GM18867 (cell line): ENCODE measurements at regions not wholly inside any gene's neighbourhood (a gene's known extent, or its start where the extent isn't known, plus 50 kb on each side); places are given as distances from the start of the nearest gene placed in this dataset.

Experiments used
- ATAC-seq: cut with Tn5 transposase; IDR thresholded peaks from one replicate; pipeline ENCODE4 v1.9.1; 2021; ENCODE audit warnings: mild to moderate bottlenecking, moderate library complexity; ENCODE audit not compliant: unreplicated experiment

GRCh38 chr3:19093084-19093483, 55.2 kb upstream of the KCNH8 start:
- ATAC-seq = no peak

- no peak for ATAC-seq
Observed at GRCh38 chr3:19077388-19077787, 70.9 kb upstream of the KCNH8 start.

- no peak for ATAC-seq
Observed at GRCh38 chr3:19075037-19075436, 73.3 kb upstream of the KCNH8 start.

- ATAC-seq = no peak
Observed at GRCh38 chr3:19074257-19074900, 73.9 kb upstream of the KCNH8 start.

GRCh38 chr3:19073341-19074105, 74.8 kb upstream of the KCNH8 start:
- no peak for ATAC-seq

- no peak for ATAC-seq
Observed at GRCh38 chr3:19070325-19070724, 78.0 kb upstream of the KCNH8 start.

- no peak for ATAC-seq
Observed at GRCh38 chr3:19065027-19065426, 83.3 kb upstream of the KCNH8 start.

- ATAC-seq = no peak
Observed at GRCh38 chr3:19063936-19064335, 84.4 kb upstream of the KCNH8 start.

- ATAC-seq = no peak
Observed at GRCh38 chr3:19060404-19060803, 87.9 kb upstream of the KCNH8 start.

GRCh38 chr3:19052874-19053273, 95.4 kb upstream of the KCNH8 start:
- no peak for ATAC-seq

- ATAC-seq = no peak
Observed at GRCh38 chr3:19046440-19046839, 101.9 kb upstream of the KCNH8 start.

- ATAC-seq = no peak
Observed at GRCh38 chr3:19030522-19030839, 117.8 kb upstream of the KCNH8 start.

- ATAC-seq = no peak
Observed at GRCh38 chr3:19029837-19030521, 118.3 kb upstream of the KCNH8 start.

GRCh38 chr3:19025441-19025840, 122.9 kb upstream of the KCNH8 start:
- no peak for ATAC-seq

GRCh38 chr3:19022546-19022945, 125.8 kb upstream of the KCNH8 start:
- ATAC-seq = no peak

- no peak for ATAC-seq
Observed at GRCh38 chr3:19016851-19017250, 131.5 kb upstream of the KCNH8 start.

GRCh38 chr3:19013879-19014278, 134.4 kb upstream of the KCNH8 start:
- ATAC-seq = no peak

GRCh38 chr3:19012846-19013245, 135.5 kb upstream of the KCNH8 start:
- ATAC-seq = no peak

- ATAC-seq = no peak
Observed at GRCh38 chr3:19002606-19003005, 145.7 kb upstream of the KCNH8 start.

- no peak for ATAC-seq
Observed at GRCh38 chr3:18998069-18998468, 150.2 kb upstream of the KCNH8 start.

GRCh38 chr3:18992709-18993108, 155.6 kb upstream of the KCNH8 start:
- no peak for ATAC-seq

- no peak for ATAC-seq
Observed at GRCh38 chr3:18989237-18989795, 159.0 kb upstream of the KCNH8 start.
